ENCODE measurements at regions not wholly inside any gene's neighbourhood (a gene's known extent, or its start where the extent isn't known, plus 50 kb on each side); places are given as distances from the start of the nearest gene placed in this dataset.

- WGBS, 2 experiments (ENCODE audit: insufficient coverage in 2 of 2) = 18% methylated on average over 1 of the region's 4 CpGs; no CpG with 5 or more reads in 1 of the 2 experiments
- Histone ChIP-seq H3K9me3 (ENCODE audit: control insufficient read depth, low read length) (no peaks in the 10 kb centered on the region), H3K4me1 (ENCODE audit: control insufficient read depth, insufficient read depth, low read length, poor library complexity, severe bottlenecking) (no peaks in the 10 kb centered on the region), H3K4me3 (ENCODE audit: extremely low read depth, insufficient read depth, low read length, poor library complexity, severe bottlenecking) (no peak overlapping the region), H3K36me3 (ENCODE audit: control insufficient read depth, insufficient read depth, low read length) (no peaks in the 10 kb centered on the region), H3K27ac (ENCODE audit: low read depth, low read length, severe bottlenecking) (no peak overlapping the region)
Measured at GRCh38 chr6:94270091-94270948, 851.0 kb upstream of the EPHA7 start.

GRCh38 chr6:94269256-94269655 is 849.9 kb upstream of the EPHA7 start:
- H3K36me3 ChIP-seq (ENCODE audit: control insufficient read depth, insufficient read depth, low read length) = no peaks in the 10 kb centered on the region
- H3K9me3 ChIP-seq (ENCODE audit: control insufficient read depth, low read length) = no peaks in the 10 kb centered on the region
- H3K4me3 ChIP-seq (ENCODE audit: extremely low read depth, insufficient read depth, low read length, poor library complexity, severe bottlenecking) = no peak overlapping the region
- H3K4me1 ChIP-seq (ENCODE audit: control insufficient read depth, insufficient read depth, low read length, poor library complexity, severe bottlenecking) = no peaks in the 10 kb centered on the region
- no peak overlapping the region for H3K27ac ChIP-seq (ENCODE audit: low read depth, low read length, severe bottlenecking)

- Histone ChIP-seq H3K27ac (ENCODE audit: low read depth, low read length, severe bottlenecking) (no peak overlapping the region), H3K9me3 (ENCODE audit: control insufficient read depth, low read length) (no peaks in the 10 kb centered on the region), H3K4me3 (ENCODE audit: extremely low read depth, insufficient read depth, low read length, poor library complexity, severe bottlenecking) (no peak overlapping the region), H3K36me3 (ENCODE audit: control insufficient read depth, insufficient read depth, low read length) (no peaks in the 10 kb centered on the region), H3K4me1 (ENCODE audit: control insufficient read depth, insufficient read depth, low read length, poor library complexity, severe bottlenecking) (no peaks in the 10 kb centered on the region)
Measured at GRCh38 chr6:94260765-94261164, 841.4 kb upstream of the EPHA7 start.

- no peaks in the 10 kb centered on the region for H3K4me1 ChIP-seq (ENCODE audit: control insufficient read depth, insufficient read depth, low read length, poor library complexity, severe bottlenecking)
- H3K4me3 ChIP-seq (ENCODE audit: extremely low read depth, insufficient read depth, low read length, poor library complexity, severe bottlenecking) = no peak overlapping the region
- WGBS, 2 experiments (ENCODE audit: insufficient coverage in 2 of 2) = 80% methylated on average over 1 of the region's 1 CpG; no CpG with 5 or more reads in 1 of the 2 experiments
- H3K36me3 ChIP-seq (ENCODE audit: control insufficient read depth, insufficient read depth, low read length) = no peaks in the 10 kb centered on the region
- no peak overlapping the region for H3K27ac ChIP-seq (ENCODE audit: low read depth, low read length, severe bottlenecking)
- H3K9me3 ChIP-seq (ENCODE audit: control insufficient read depth, low read length) = no peaks in the 10 kb centered on the region
Measured at GRCh38 chr6:94254689-94255088, 835.3 kb upstream of the EPHA7 start.

- H3K4me3 ChIP-seq (ENCODE audit: extremely low read depth, insufficient read depth, low read length, poor library complexity, severe bottlenecking) = no peak overlapping the region
- H3K36me3 ChIP-seq (ENCODE audit: control insufficient read depth, insufficient read depth, low read length) = no peaks in the 10 kb centered on the region
- no peak overlapping the region for H3K27ac ChIP-seq (ENCODE audit: low read depth, low read length, severe bottlenecking)
- H3K4me1 ChIP-seq (ENCODE audit: control insufficient read depth, insufficient read depth, low read length, poor library complexity, severe bottlenecking) = no peaks in the 10 kb centered on the region
- H3K9me3 ChIP-seq (ENCODE audit: control insufficient read depth, low read length) = no peaks in the 10 kb centered on the region
Measured at GRCh38 chr6:94251878-94252277, 832.5 kb upstream of the EPHA7 start.

GRCh38 chr6:94245395-94245794 is 826.0 kb upstream of the EPHA7 start:
- WGBS, 2 experiments (ENCODE audit: insufficient coverage in 2 of 2) = 78 to 100% methylated on average over 1 of the region's 4 CpGs
- H3K27ac ChIP-seq (ENCODE audit: low read depth, low read length, severe bottlenecking) = no peak overlapping the region
- H3K4me3 ChIP-seq (ENCODE audit: extremely low read depth, insufficient read depth, low read length, poor library complexity, severe bottlenecking) = no peak overlapping the region
- no peaks in the 10 kb centered on the region for H3K9me3 ChIP-seq (ENCODE audit: control insufficient read depth, low read length)
- no peaks in the 10 kb centered on the region for H3K4me1 ChIP-seq (ENCODE audit: control insufficient read depth, insufficient read depth, low read length, poor library complexity, severe bottlenecking)
- H3K36me3 ChIP-seq (ENCODE audit: control insufficient read depth, insufficient read depth, low read length) = no peaks in the 10 kb centered on the region

GRCh38 chr6:94238868-94239267 is 819.5 kb upstream of the EPHA7 start:
- no CpG with 5 or more reads among the region's 1 CpG for WGBS, 2 experiments (ENCODE audit: insufficient coverage in 2 of 2)

GRCh38 chr6:94227741-94228140 is 808.4 kb upstream of the EPHA7 start:
- WGBS, 2 experiments (ENCODE audit: insufficient coverage in 2 of 2) = 72% methylated on average over 3 of the region's 4 CpGs; no CpG with 5 or more reads in 1 of the 2 experiments
- Histone ChIP-seq H3K9me3 (ENCODE audit: control insufficient read depth, low read length) (no peaks in the 10 kb centered on the region), H3K36me3 (ENCODE audit: control insufficient read depth, insufficient read depth, low read length) (no peaks in the 10 kb centered on the region), H3K27ac (ENCODE audit: low read depth, low read length, severe bottlenecking) (no peak overlapping the region), H3K4me1 (ENCODE audit: control insufficient read depth, insufficient read depth, low read length, poor library complexity, severe bottlenecking) (no peaks in the 10 kb centered on the region), H3K4me3 (ENCODE audit: extremely low read depth, insufficient read depth, low read length, poor library complexity, severe bottlenecking) (no peak overlapping the region)

More at GRCh38 chr6:94238868-94239267, 819.5 kb upstream of the EPHA7 start:
- H3K4me3 ChIP-seq (ENCODE audit: extremely low read depth, insufficient read depth, low read length, poor library complexity, severe bottlenecking) = no peak overlapping the region
- H3K9me3 ChIP-seq (ENCODE audit: control insufficient read depth, low read length) = no peaks in the 10 kb centered on the region
- H3K27ac ChIP-seq (ENCODE audit: low read depth, low read length, severe bottlenecking) = no peak overlapping the region
- H3K36me3 ChIP-seq (ENCODE audit: control insufficient read depth, insufficient read depth, low read length) = no peaks in the 10 kb centered on the region
- H3K4me1 ChIP-seq (ENCODE audit: control insufficient read depth, insufficient read depth, low read length, poor library complexity, severe bottlenecking) = no peaks in the 10 kb centered on the region

GRCh38 chr6:94217836-94218235 is 798.5 kb upstream of the EPHA7 start:
- peaks cover 3% of the 10 kb centered on the region for H3K4me1 ChIP-seq (ENCODE audit: control insufficient read depth, insufficient read depth, low read length, poor library complexity, severe bottlenecking)
- H3K27ac ChIP-seq (ENCODE audit: low read depth, low read length, severe bottlenecking) = no peak overlapping the region
- WGBS, 2 experiments (ENCODE audit: insufficient coverage in 2 of 2) = no CpG with 5 or more reads among the region's 2 CpGs
- no peak overlapping the region for H3K4me3 ChIP-seq (ENCODE audit: extremely low read depth, insufficient read depth, low read length, poor library complexity, severe bottlenecking)
- H3K9me3 ChIP-seq (ENCODE audit: control insufficient read depth, low read length) = no peaks in the 10 kb centered on the region
- no peaks in the 10 kb centered on the region for H3K36me3 ChIP-seq (ENCODE audit: control insufficient read depth, insufficient read depth, low read length)

GRCh38 chr6:94215552-94215951 is 796.2 kb upstream of the EPHA7 start:
- Histone ChIP-seq H3K9me3 (ENCODE audit: control insufficient read depth, low read length) (no peaks in the 10 kb centered on the region), H3K27ac (ENCODE audit: low read depth, low read length, severe bottlenecking) (no peak overlapping the region), H3K4me1 (ENCODE audit: control insufficient read depth, insufficient read depth, low read length, poor library complexity, severe bottlenecking) (peaks cover 3% of the 10 kb centered on the region), H3K4me3 (ENCODE audit: extremely low read depth, insufficient read depth, low read length, poor library complexity, severe bottlenecking) (no peak overlapping the region), H3K36me3 (ENCODE audit: control insufficient read depth, insufficient read depth, low read length) (no peaks in the 10 kb centered on the region)
- WGBS, 2 experiments (ENCODE audit: insufficient coverage in 2 of 2) = 100% methylated on average over 1 of the region's 1 CpG

- no peak overlapping the region for H3K27ac ChIP-seq (ENCODE audit: low read depth, low read length, severe bottlenecking)
- H3K4me1 ChIP-seq (ENCODE audit: control insufficient read depth, insufficient read depth, low read length, poor library complexity, severe bottlenecking) = peaks cover 3% of the 10 kb centered on the region
- no peaks in the 10 kb centered on the region for H3K36me3 ChIP-seq (ENCODE audit: control insufficient read depth, insufficient read depth, low read length)
- no peak overlapping the region for H3K4me3 ChIP-seq (ENCODE audit: extremely low read depth, insufficient read depth, low read length, poor library complexity, severe bottlenecking)
- no peaks in the 10 kb centered on the region for H3K9me3 ChIP-seq (ENCODE audit: control insufficient read depth, low read length)
- 60 to 80% methylated on average over 1 of the region's 2 CpGs for WGBS, 2 experiments (ENCODE audit: insufficient coverage in 2 of 2)
Measured at GRCh38 chr6:94213226-94213625, 793.9 kb upstream of the EPHA7 start.

Measured in mesodermal cell (in vitro differentiated cells).